Body of pancreas (tissue), 4 donors: ENCODE measurements at regions not wholly inside any gene's neighbourhood (a gene's known extent, or its start where the extent isn't known, plus 50 kb on each side); places are given as distances from the start of the nearest gene placed in this dataset.

Experiments
- ATAC-seq: fragments of 150-250 bp; one replicate; pipeline ENCODE4 v1.9.1; 2016
- DNase-seq, 4 donors: peaks; one replicate each; pipeline ENCODE4 v3.0.0-alpha.2; 2019
- H3K27ac ChIP-seq, 4 donors: fragments of 200-600 bp; sonication (generic); 1 replicate in 3 of 4; 2 replicates in 1 of 4; pipeline versions ENCODE4 v1.5.1 to v1.6.1; 2016 to 2019; ENCODE audit warnings: mild to moderate bottlenecking in 1 of 4, mixed read lengths in 1 of 4, moderate library complexity in 1 of 4
- H3K27me3 ChIP-seq, 2 donors: fragments of 200-600 bp; sonication (generic); one replicate each; pipeline ENCODE4 v1.6.0; 2016; ENCODE audit warnings: mild to moderate bottlenecking in 1 of 2
- H3K36me3 ChIP-seq, 2 donors: fragments of 200-600 bp; sonication (generic); replicated peaks in 1 of 2; 2 replicates each; pipeline ENCODE4 v1.5.1; 2016; ENCODE audit warnings: low read depth in 2 of 2; ENCODE audit not compliant: insufficient read depth in 1 of 2
- H3K4me1 ChIP-seq: fragments of 200-600 bp; sonication (generic); one replicate; pipeline ENCODE4 v1.6.0; 2016
- H3K4me3 ChIP-seq, 2 donors: fragments of 200-600 bp; sonication (generic); 1 replicate in 1 of 2; 2 replicates in 1 of 2; pipeline ENCODE4 v1.5.1; 2016 to 2019
- H3K9me3 ChIP-seq, 3 donors: fragments of 200-600 bp; sonication (generic); 1 replicate in 2 of 3; 2 replicates in 1 of 3; pipeline ENCODE4 v1.5.1; 2016
- POLR2A ChIP-seq, 3 donors: fragments of 450-650 bp; IDR thresholded peaks; one replicate each; pipeline ENCODE4 v1.6.1; 2016; ENCODE audit warnings: antibody characterized with exemption in 3 of 3, mild to moderate bottlenecking in 2 of 3
- WGBS, 2 donors: methylation state at CpG; one replicate each; pipeline ENCODE4 v1.1.5; 2017; 5-methylcytosine and 5-hydroxymethylcytosine counted together
- intact Hi-C: fragments of 100-400 bp; cut with DNase I; formaldehyde crosslinking; loops from one replicate; pipeline ENCODE4 v1.15.1; 2023
- TF ChIP-seq, protein P1 (sequence below), 7 experiments: fragments of 450-650 bp in 4 of 7; fragments of 200-600 bp in 3 of 7; sonication (generic) in 3 of 7; IDR thresholded peaks; one replicate each; pipeline ENCODE4 v1.5.1; 2016 to 2019; ENCODE audit warnings: antibody characterized with exemption in 7 of 7

DNA sequence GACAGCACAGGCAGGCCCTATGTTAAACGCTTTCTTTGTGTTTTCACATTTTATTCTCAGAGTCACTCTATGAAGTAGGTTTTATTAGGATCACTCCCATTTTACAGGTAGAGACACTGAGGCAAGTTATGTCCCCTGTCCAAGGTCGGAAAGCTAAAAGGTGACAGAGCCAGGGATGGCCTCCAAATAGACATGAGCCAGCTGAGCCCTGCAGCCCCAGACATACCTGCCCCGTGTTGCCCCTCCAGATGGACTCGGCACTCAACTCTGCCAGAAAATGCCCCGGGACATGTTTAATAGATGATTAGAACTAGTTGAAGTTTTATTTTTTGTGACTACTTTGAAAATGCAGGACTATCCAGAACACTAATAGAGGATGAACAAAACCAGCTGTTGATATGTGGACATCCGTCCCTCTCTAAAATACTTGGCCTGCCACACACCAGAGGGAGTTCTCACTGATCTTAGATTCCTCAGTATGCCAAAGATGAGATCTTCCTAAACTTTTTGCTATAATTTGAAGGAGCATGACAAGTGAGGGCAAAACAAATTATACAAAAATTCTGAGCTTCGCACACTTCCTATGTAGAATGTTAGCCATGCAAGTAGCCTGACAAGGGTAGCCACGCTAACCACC is 258.6 kb upstream of the ADAMTS16 start:
- no peak for TF ChIP-seq POLR2A (IDR thresholded peaks at IDR 0.05)
- TF ChIP-seq, protein P1, sequence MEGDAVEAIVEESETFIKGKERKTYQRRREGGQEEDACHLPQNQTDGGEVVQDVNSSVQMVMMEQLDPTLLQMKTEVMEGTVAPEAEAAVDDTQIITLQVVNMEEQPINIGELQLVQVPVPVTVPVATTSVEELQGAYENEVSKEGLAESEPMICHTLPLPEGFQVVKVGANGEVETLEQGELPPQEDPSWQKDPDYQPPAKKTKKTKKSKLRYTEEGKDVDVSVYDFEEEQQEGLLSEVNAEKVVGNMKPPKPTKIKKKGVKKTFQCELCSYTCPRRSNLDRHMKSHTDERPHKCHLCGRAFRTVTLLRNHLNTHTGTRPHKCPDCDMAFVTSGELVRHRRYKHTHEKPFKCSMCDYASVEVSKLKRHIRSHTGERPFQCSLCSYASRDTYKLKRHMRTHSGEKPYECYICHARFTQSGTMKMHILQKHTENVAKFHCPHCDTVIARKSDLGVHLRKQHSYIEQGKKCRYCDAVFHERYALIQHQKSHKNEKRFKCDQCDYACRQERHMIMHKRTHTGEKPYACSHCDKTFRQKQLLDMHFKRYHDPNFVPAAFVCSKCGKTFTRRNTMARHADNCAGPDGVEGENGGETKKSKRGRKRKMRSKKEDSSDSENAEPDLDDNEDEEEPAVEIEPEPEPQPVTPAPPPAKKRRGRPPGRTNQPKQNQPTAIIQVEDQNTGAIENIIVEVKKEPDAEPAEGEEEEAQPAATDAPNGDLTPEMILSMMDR (IDR thresholded peaks at IDR 0.05), result no peak
- intact Hi-C loops, result no loop called here
- H3K36me3 ChIP-seq, result no peaks in the 10 kb centered on the region
- WGBS, 2 donors, result 70 to 78% methylated on average over 8 of the region's 8 CpGs
- H3K27me3 ChIP-seq, result no peaks in the 10 kb centered on the region
- no peaks in the 10 kb centered on the region for H3K4me1 ChIP-seq
- ATAC-seq (no peak), DNase-seq (no peak)
- H3K27ac ChIP-seq, result no peak overlapping the region
- no peaks in the 10 kb centered on the region for H3K9me3 ChIP-seq
- no peak overlapping the region for H3K4me3 ChIP-seq

DNA sequence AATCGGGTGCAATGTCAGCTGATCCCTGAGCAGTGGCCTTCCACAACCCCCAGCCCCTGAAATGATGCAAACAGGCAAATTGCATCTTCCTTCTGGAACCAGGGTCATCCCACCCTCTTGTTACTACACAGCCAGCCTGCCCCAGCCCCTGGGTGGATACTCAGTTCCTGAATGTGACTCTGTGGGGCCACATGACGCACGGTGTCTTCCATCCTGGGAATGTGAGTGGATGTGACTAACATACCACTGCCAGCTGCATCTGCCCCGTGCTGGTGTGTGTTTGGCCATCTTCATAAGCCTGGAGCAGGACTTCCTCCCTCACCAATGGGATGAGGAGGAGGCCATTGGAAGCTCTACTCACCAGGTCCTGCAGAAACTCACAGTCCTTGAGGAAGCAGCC is 257.9 kb upstream of the ADAMTS16 start:
- no peak overlapping the region for H3K4me3 ChIP-seq
- H3K27ac ChIP-seq, result no peak overlapping the region
- 60 to 93% methylated on average over 3 to 4 of the region's 4 CpGs for WGBS, 2 donors
- H3K27me3 ChIP-seq, result no peaks in the 10 kb centered on the region
- no peak for DNase-seq
- intact Hi-C loops, result no loop called here
- no peaks in the 10 kb centered on the region for H3K36me3 ChIP-seq
- H3K9me3 ChIP-seq, result no peaks in the 10 kb centered on the region
- H3K4me1 ChIP-seq, result no peaks in the 10 kb centered on the region
- ATAC-seq, result no peak
- TF ChIP-seq, protein P1 (IDR thresholded peaks at IDR 0.05), result no peak
- no peak for TF ChIP-seq POLR2A (IDR thresholded peaks at IDR 0.05)

DNA sequence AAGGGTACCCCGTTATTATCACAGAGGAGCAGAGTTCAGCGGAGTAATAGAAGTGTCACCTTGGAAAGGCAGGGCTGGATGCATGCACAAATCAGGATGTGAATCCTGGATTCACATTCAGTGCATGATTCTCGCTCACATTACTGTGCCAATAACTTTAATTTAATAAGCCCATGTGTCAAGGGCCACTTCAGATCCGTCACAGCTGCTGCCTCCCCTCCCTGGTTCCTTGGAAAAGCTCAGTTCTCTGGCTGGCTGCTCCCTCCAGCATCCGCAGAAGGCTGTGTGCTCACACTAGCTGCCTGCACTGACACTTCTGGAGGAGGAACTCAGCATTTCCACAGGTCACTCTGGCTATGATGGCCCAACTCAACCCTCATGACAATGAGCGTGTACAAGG is 256.8 kb upstream of the ADAMTS16 start:
- DNase-seq (no peak), ATAC-seq (no peak)
- no peak for TF ChIP-seq POLR2A (IDR thresholded peaks at IDR 0.05)
- TF ChIP-seq, protein P1 (IDR thresholded peaks at IDR 0.05), result no peak
- Histone ChIP-seq H3K27ac (no peak overlapping the region), H3K36me3 (no peaks in the 10 kb centered on the region), H3K4me1 (no peaks in the 10 kb centered on the region), H3K27me3 (no peaks in the 10 kb centered on the region), H3K4me3 (no peak overlapping the region), H3K9me3 (no peaks in the 10 kb centered on the region)
- 59 to 67% methylated on average over 6 of the region's 6 CpGs for WGBS, 2 donors
- intact Hi-C loops, result no loop called here

DNA sequence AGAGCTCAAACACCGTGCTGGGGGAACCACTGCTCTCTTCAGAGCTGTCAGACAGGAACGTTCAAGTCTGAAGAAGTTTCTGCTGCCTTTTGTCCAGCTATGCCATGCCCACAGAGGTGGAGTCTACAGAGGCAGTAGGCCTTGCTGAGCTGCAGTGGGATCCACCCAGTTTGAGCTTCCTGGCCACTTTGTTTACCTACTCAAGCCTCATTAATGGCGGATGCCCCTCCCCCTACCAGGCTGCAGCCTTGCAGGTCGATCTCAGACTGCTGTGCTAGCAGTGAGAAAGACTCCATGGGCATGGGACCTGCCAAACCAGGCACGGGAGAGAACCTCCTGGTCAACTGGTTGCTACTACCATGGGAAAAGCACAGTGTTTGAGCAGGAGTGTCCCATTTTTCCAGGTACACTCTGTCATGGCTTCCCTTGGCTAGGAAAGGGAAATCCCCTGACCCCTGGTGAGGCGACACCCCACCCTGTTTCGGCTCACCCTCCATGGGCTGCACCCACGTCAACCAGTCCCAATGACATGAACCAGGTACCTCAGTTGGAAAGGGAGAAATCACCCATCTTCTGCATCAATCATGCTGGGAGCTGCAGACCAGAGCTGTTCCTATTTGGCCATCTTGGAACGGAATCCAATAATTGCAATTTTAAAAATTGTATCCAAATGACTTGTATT is 246.9 kb upstream of the ADAMTS16 start:
- no peak overlapping the region for H3K4me3 ChIP-seq
- ATAC-seq (no peak), DNase-seq (no peak)
- H3K9me3 ChIP-seq, result no peaks in the 10 kb centered on the region
- intact Hi-C loops, result no loop called here
- WGBS, 2 donors, result 38 to 61% methylated on average over 6 to 9 of the region's 9 CpGs
- H3K4me1 ChIP-seq, result no peaks in the 10 kb centered on the region
- H3K36me3 ChIP-seq, result no peaks in the 10 kb centered on the region
- H3K27me3 ChIP-seq, result no peaks in the 10 kb centered on the region
- H3K27ac ChIP-seq, result no peak overlapping the region
- no peak for TF ChIP-seq POLR2A (IDR thresholded peaks at IDR 0.05)
- TF ChIP-seq, protein P1 (IDR thresholded peaks at IDR 0.05), result no peak

DNA sequence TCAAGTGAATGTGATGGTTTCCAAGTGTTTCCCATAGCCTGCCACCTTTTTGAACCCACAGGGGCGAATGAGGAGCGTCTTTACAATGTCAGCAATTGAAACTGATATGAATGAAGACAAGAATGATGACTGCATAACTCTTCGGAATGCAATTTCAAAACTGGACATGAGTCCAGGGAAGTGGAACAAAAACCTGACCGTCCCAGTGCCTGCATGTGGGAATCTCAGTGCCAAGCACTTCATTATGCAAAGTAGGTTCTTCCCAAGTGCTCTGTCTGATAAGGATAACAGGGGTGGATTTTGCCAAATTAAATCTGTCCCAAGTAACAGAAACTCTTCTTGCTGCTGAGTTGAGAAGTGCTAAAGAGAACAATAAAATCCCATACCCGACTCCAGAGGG is 243.8 kb upstream of the ADAMTS16 start:
- H3K9me3 ChIP-seq, result no peaks in the 10 kb centered on the region
- DNase-seq (no peak), ATAC-seq (no peak)
- H3K27ac ChIP-seq, result no peak overlapping the region
- 49 to 52% methylated on average over 5 of the region's 5 CpGs for WGBS, 2 donors
- intact Hi-C loops, result no loop called here
- no peaks in the 10 kb centered on the region for H3K36me3 ChIP-seq
- no peak overlapping the region for H3K4me3 ChIP-seq
- TF ChIP-seq POLR2A (IDR thresholded peaks at IDR 0.05), result no peak
- TF ChIP-seq, protein P1 (IDR thresholded peaks at IDR 0.05), result no peak
- no peaks in the 10 kb centered on the region for H3K27me3 ChIP-seq
- H3K4me1 ChIP-seq, result no peaks in the 10 kb centered on the region
